GM21825 (cell line): ENCODE measurements at regions not wholly inside any gene's neighbourhood (a gene's known extent, or its start where the extent isn't known, plus 50 kb on each side); places are given as distances from the start of the nearest gene placed in this dataset.

Experiments used
- ATAC-seq: cut with Tn5 transposase; IDR thresholded peaks from one replicate; pipeline ENCODE4 v1.9.1; 2021; ENCODE audit warnings: mild to moderate bottlenecking, moderate library complexity; ENCODE audit not compliant: unreplicated experiment

- ATAC-seq: no peak
These were observed 295.1 kb downstream of the GBA3 start for GRCh38 chr4:22987870-22988269.

GRCh38 chr4:22986881-22987280, 294.1 kb downstream of the GBA3 start:
- no peak for ATAC-seq

- no peak for ATAC-seq
These were observed 293.5 kb downstream of the GBA3 start for GRCh38 chr4:22986262-22986661.

GRCh38 chr4:22984390-22984789, 291.7 kb downstream of the GBA3 start:
- ATAC-seq: no peak

- no peak for ATAC-seq
These were observed 285.9 kb downstream of the GBA3 start for GRCh38 chr4:22978656-22979055.

- ATAC-seq: no peak
These were observed 277.9 kb downstream of the GBA3 start for GRCh38 chr4:22970665-22971064.

GRCh38 chr4:22969287-22969896, 276.7 kb downstream of the GBA3 start:
- ATAC-seq: no peak

GRCh38 chr4:22962295-22962694, 269.6 kb downstream of the GBA3 start:
- ATAC-seq: no peak

GRCh38 chr4:22959483-22959882, 266.7 kb downstream of the GBA3 start:
- no peak for ATAC-seq

GRCh38 chr4:22957774-22958309, 265.1 kb downstream of the GBA3 start:
- no peak for ATAC-seq

- ATAC-seq: no peak
These were observed 256.6 kb downstream of the GBA3 start for GRCh38 chr4:22949161-22949855.

- ATAC-seq: no peak
These were observed 255.1 kb downstream of the GBA3 start for GRCh38 chr4:22947851-22948250.

GRCh38 chr4:22942920-22943559, 250.3 kb downstream of the GBA3 start:
- ATAC-seq: no peak

- ATAC-seq: no peak
These were observed 249.1 kb downstream of the GBA3 start for GRCh38 chr4:22941688-22942375.

- no peak for ATAC-seq
These were observed 239.6 kb downstream of the GBA3 start for GRCh38 chr4:22932326-22932725.

- ATAC-seq: no peak
These were observed 229.7 kb downstream of the GBA3 start for GRCh38 chr4:22922426-22922825.

- no peak for ATAC-seq
These were observed 229.2 kb downstream of the GBA3 start for GRCh38 chr4:22921936-22922335.

GRCh38 chr4:22911285-22911684, 218.5 kb downstream of the GBA3 start:
- ATAC-seq: no peak

- ATAC-seq: no peak
These were observed 217.5 kb downstream of the GBA3 start for GRCh38 chr4:22910200-22910599.

GRCh38 chr4:22906045-22906444, 213.3 kb downstream of the GBA3 start:
- ATAC-seq: no peak

GRCh38 chr4:22903913-22904312, 211.2 kb downstream of the GBA3 start:
- ATAC-seq: no peak
